ENCODE measurements at regions not wholly inside any gene's neighbourhood (a gene's known extent, or its start where the extent isn't known, plus 50 kb on each side); places are given as distances from the start of the nearest gene placed in this dataset.

DNA sequence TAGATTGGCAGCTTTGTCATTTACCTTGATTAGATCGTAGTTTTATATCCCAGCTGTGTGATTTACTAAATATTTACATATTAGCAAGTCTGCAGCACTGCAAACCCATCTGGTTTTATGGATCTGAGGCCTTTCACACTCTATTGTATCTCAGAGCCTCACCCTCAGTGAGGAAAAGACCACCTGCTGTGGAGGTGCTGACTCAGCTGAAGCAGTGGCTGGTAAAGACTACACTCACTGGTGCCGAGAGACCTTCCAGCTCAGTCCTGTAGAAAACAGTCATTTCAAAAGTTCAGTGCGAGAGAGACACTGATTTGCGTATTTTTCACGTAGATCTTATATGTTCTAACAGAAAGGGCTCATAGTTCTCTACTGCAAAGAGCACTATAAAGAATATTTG, 307.8 kb upstream of the TPM1 start:
- H3K4me3 Mint-ChIP-seq, result no peak overlapping the region
- CTCF ChIA-PET, result no interaction called here

DNA sequence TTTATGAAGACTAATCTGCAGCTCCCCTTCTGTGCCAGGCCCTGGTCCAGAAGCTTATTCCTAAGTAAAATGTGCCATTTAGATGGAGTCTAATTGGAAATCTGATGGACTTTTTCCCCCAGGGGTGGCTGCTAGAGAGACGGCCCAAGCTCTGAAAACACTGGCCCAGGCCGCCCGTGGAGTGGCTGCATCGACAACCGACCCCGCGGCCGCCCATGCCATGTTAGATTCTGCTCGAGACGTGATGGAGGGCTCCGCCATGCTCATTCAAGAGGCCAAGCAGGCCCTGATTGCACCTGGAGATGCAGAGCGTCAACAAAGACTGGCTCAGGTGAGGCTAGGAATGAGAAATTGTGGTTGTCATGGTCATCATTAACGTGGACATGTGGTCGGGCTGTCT, 305.8 kb upstream of the TPM1 start:
- H3K36me3 Mint-ChIP-seq (ENCODE audit: low read depth), result no peaks in the 10 kb centered on the region
- no peaks in the 10 kb centered on the region for H3K9me3 Mint-ChIP-seq
- CTCF ChIA-PET, result interaction anchor here (2.0 kb wide), 1 partner anchor 9 kb away, joined by 6 read pairs; no protein-coding TSS in a partner anchor
- intact Hi-C loops (cut with micrococcal nuclease), result no loop called here
- H3K27me3 Mint-ChIP-seq (ENCODE audit: low read depth), result peaks cover 5% of the 10 kb centered on the region
- DNase-seq, result no peak
- H3K4me3 Mint-ChIP-seq, result no peak overlapping the region
- H3K4me1 Mint-ChIP-seq (ENCODE audit: low read depth), result no peaks in the 10 kb centered on the region
- no peak overlapping the region for H3K27ac Mint-ChIP-seq

More for the DNA sequence above, 307.8 kb upstream of the TPM1 start:
- Mint-ChIP-seq H3K27ac (no peak overlapping the region), H3K36me3 (ENCODE audit: low read depth) (no peaks in the 10 kb centered on the region), H3K27me3 (ENCODE audit: low read depth) (peaks cover 10% of the 10 kb centered on the region), H3K4me1 (ENCODE audit: low read depth) (no peaks in the 10 kb centered on the region), H3K9me3 (no peaks in the 10 kb centered on the region)
- DNase-seq, result no peak
- intact Hi-C loops (cut with micrococcal nuclease), result no loop called here

DNA sequence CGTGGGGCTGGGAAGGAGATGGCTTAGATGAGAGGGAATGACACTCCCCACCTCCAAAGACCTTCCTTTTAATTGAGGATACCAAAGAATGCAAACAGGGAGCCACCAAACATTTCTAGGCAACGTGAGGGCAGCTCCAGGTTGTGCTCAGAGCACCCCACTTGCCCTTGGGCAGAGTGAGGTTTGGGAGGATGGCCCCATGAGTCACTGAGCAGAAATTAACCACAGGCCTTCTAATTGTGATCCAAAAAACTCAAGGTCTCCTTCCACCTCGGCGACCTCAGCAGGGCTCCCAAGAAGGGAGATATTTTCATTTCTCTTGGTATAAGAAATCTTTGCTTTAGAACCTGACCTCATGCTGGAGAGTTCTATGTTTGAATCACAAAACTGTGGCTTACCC, 305.0 kb upstream of the TPM1 start:
- Mint-ChIP-seq H3K27me3 (ENCODE audit: low read depth) (peaks cover 8% of the 10 kb centered on the region), H3K36me3 (ENCODE audit: low read depth) (no peaks in the 10 kb centered on the region), H3K4me3 (no peak overlapping the region), H3K4me1 (ENCODE audit: low read depth) (no peaks in the 10 kb centered on the region), H3K9me3 (no peaks in the 10 kb centered on the region), H3K27ac (no peak overlapping the region)
- CTCF ChIA-PET, result no interaction called here
- DNase-seq, result no peak
- intact Hi-C loops (cut with micrococcal nuclease), result no loop called here

DNA sequence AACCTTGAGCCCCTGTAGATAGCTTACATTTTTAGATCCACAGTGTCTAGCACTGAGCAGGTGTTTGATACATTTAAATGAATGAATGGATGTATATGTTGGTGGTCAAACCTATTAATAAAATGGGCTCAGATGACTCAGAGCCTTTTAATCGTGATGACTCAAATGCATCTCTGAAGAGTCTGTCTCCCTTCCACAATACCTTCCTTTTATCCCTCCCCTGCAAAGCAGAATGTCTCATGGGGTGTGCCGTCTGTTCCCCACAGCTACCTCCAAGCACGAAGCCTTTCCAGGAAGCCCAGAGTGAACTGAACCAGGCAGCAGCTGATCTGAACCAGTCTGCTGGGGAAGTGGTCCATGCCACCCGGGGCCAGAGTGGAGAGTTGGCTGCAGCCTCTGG, 303.5 kb upstream of the TPM1 start:
- Mint-ChIP-seq H3K4me3 (no peak overlapping the region), H3K36me3 (ENCODE audit: low read depth) (no peaks in the 10 kb centered on the region), H3K27ac (no peak overlapping the region), H3K4me1 (ENCODE audit: low read depth) (no peaks in the 10 kb centered on the region), H3K27me3 (ENCODE audit: low read depth) (peaks cover 5% of the 10 kb centered on the region), H3K9me3 (no peaks in the 10 kb centered on the region)
- no peak for DNase-seq
- CTCF ChIA-PET, result interaction anchor here (1.0 to 4.3 kb wide), 2 partner anchors 16 to 312 kb away, joined by 3 to 15 read pairs; no protein-coding TSS in a partner anchor
- intact Hi-C loops (cut with micrococcal nuclease), result no loop called here

DNA sequence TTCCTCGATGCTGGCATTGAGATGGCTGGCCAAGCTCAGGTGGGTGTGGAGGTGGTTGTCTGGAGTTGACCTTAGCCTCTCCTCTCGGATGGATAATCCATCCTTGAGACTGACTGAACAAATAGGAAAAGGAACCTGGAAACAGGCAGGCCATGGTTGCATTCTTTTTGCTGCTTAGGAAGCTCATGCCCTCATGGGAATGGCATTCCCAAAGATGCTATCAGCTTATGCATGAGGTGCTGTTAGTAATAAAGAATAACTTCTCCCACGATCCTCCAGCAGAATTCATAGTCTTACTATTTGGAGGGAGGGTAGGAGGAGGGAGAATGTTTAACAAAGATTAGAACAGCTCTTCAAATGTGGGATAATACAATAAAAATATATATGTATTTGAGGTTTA, 303.0 kb upstream of the TPM1 start:
- H3K27me3 Mint-ChIP-seq (ENCODE audit: low read depth), result peaks cover 4% of the 10 kb centered on the region

DNA sequence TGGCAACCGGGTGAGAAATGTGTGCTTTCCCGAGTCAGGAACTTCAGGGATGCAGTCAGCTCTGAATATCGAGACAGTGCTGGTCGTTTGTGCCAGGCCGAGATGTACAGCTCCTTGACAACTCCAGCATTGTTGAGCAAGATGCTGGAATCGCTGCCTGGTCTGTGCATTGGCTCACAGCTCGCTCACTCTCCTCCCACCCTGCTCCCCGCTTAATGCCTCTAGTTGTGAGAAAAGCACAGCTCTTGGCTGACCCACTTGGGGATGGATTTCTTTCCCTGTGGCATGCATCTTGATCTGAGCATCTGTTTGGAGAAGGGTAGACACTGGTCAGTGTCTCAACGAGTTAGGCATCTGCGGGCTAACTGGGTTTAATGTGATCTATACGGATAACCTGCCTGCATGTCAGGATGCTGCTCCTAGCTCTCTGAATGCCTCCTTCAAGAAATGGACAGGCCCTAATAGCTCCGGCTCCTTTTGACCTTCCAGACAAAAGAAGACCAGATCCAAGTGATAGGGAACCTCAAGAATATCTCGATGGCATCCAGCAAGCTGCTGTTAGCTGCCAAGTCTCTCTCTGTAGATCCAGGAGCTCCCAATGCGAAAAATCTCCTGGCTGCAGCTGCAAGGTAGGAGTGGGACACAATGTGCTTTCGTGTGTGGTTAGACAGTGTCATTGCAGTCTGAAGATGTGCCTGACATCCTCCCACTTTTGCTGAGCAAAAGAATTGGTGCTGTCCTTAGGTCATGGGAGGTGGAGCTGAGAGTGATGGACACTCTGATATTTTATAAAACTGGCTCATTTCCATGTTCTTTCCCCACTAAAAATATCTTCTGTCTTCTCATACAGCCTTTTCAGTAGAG, 302.2 kb upstream of the TPM1 start:
- CTCF ChIA-PET, result interaction anchor here (0.7 to 4.3 kb wide), 5 partner anchors 15 to 314 kb away, joined by 3 to 15 read pairs (median 3); no protein-coding TSS in a partner anchor
- no peak for DNase-seq
- Mint-ChIP-seq H3K4me1 (ENCODE audit: low read depth) (no peaks in the 10 kb centered on the region), H3K4me3 (no peak overlapping the region), H3K9me3 (no peaks in the 10 kb centered on the region), H3K27ac (no peak overlapping the region), H3K27me3 (ENCODE audit: low read depth) (peaks cover 4% of the 10 kb centered on the region), H3K36me3 (ENCODE audit: low read depth) (no peaks in the 10 kb centered on the region)
- intact Hi-C loops (cut with micrococcal nuclease), result no loop called here

More for the DNA sequence above, 303.0 kb upstream of the TPM1 start:
- no peak for DNase-seq
- intact Hi-C loops (cut with micrococcal nuclease), result no loop called here
- CTCF ChIA-PET, result interaction anchor here (0.8 to 4.3 kb wide), 4 partner anchors 16 to 313 kb away, joined by 3 to 15 read pairs (median 3); no protein-coding TSS in a partner anchor
- Mint-ChIP-seq H3K27ac (no peak overlapping the region), H3K36me3 (ENCODE audit: low read depth) (no peaks in the 10 kb centered on the region), H3K9me3 (no peaks in the 10 kb centered on the region), H3K4me3 (no peak overlapping the region), H3K4me1 (ENCODE audit: low read depth) (no peaks in the 10 kb centered on the region)

DNA sequence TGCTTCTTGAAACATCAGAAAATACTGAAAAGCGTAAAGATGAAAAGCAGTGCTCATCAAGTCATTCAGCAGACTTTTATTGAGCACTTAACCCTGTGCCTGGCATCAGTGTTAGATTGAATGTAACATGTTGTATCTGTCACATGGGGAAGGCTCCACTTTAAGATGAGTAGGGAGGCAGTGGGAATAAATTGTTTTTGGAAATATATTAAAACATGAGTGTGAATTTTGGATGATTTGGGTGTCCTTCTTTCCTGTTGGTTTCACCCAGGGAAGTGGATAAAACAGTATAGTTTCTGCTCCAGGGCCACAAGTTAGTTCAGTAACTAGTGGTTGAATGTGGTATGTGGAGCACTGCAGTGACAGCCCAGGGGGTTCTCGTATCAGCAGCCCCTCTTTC, 301.4 kb upstream of the TPM1 start:
- Mint-ChIP-seq H3K9me3 (no peaks in the 10 kb centered on the region), H3K4me1 (ENCODE audit: low read depth) (no peaks in the 10 kb centered on the region), H3K27me3 (ENCODE audit: low read depth) (peaks cover 4% of the 10 kb centered on the region), H3K27ac (no peak overlapping the region), H3K4me3 (no peak overlapping the region), H3K36me3 (ENCODE audit: low read depth) (no peaks in the 10 kb centered on the region)
- no peak for DNase-seq
- CTCF ChIA-PET, result interaction anchor here (0.6 to 4.3 kb wide), 12 partner anchors 8 to 1675 kb away, joined by 3 to 15 read pairs (median 3); partner anchors contain the start of gene TLN2
- intact Hi-C loops (cut with micrococcal nuclease), result no loop called here

DNA sequence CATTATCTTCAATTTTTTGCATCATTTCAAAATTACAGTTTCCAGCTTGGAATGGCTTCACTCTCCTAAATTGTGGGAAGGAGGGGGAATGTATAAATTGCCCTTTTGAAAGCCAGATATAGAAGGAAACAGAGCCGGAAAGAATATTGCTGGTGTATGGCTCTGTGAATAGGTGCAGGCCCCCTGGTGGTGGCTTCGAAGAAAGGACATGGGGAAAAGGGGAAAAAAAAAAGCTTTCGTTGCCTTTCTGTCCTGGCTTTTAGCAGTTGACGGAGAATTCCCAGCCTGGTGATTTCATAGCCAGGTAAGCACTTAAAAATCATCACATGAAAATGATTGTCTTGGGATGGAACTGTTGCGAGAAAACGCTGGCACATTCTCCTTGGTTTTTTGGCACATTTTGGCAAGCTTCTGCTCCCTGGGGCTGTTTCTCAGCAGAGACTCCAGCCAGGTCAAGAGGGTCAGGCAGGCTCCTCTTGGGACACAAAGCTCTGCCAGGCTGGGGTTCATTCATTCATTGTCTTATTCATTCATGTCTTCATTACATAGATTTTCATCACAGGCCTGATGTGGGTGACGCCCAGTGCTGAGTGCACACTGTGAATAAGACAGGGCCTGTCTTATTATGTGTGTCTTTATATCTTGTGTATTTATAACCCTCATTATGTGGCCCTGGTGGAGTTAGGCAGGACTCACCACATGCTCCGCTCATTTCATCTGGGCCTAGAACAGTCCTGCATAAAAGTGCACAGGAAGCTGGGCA, 300.0 kb upstream of the TPM1 start:
- no peak overlapping the region for H3K4me3 Mint-ChIP-seq
- H3K9me3 Mint-ChIP-seq, result no peaks in the 10 kb centered on the region
- H3K27me3 Mint-ChIP-seq (ENCODE audit: low read depth), result peaks cover 4% of the 10 kb centered on the region
- intact Hi-C loops (cut with micrococcal nuclease), result loop anchor here (2.0 kb wide), 1 partner anchor 350 kb away; no protein-coding TSS in a partner anchor
- peak; percentile 48 for DNase-seq
- no peaks in the 10 kb centered on the region for H3K4me1 Mint-ChIP-seq (ENCODE audit: low read depth)
- CTCF ChIA-PET, result interaction anchor here (0.6 to 4.3 kb wide), 21 partner anchors 8 to 1477 kb away, joined by 3 to 15 read pairs (median 3); no protein-coding TSS in a partner anchor
- H3K36me3 Mint-ChIP-seq (ENCODE audit: low read depth), result no peaks in the 10 kb centered on the region
- H3K27ac Mint-ChIP-seq, result no peak overlapping the region

DNA sequence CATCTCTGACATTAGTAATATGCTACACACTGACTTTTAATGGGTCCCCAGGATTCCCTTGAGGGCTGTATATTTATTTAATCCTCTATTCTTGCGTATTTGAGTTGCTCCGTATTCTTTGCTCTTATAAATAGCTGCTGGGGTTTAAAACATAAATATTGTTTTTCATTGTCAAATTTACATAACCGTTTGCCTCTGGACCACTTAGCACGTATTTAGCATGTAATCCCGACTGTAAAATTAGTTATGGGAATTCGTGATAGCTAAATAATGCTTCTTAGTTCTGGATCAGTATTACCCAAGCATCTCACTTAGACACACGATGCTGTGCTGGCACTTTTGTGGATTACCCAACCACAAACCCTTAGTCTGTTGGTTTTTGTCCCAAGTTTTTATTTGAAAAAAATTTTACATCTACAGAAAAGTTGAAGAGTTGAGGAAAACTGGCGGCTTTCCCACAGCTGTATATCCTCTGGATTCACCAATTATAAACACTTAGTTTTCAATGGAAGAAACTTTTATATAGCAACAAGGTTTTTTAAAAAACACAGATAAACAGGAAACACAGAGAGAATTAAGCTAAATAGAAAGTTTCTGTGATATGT, 296.8 kb upstream of the TPM1 start:
- Mint-ChIP-seq H3K4me3 (no peak overlapping the region), H3K36me3 (ENCODE audit: low read depth) (no peaks in the 10 kb centered on the region), H3K4me1 (ENCODE audit: low read depth) (no peaks in the 10 kb centered on the region), H3K27me3 (ENCODE audit: low read depth) (peaks cover 4% of the 10 kb centered on the region), H3K9me3 (no peaks in the 10 kb centered on the region), H3K27ac (no peak overlapping the region)
- intact Hi-C loops (cut with micrococcal nuclease), result no loop called here
- no peak for DNase-seq
- CTCF ChIA-PET, result interaction anchor here (1.5 to 1.8 kb wide), 2 partner anchors 10 to 11 kb away, joined by 4 to 6 read pairs; no protein-coding TSS in a partner anchor

DNA sequence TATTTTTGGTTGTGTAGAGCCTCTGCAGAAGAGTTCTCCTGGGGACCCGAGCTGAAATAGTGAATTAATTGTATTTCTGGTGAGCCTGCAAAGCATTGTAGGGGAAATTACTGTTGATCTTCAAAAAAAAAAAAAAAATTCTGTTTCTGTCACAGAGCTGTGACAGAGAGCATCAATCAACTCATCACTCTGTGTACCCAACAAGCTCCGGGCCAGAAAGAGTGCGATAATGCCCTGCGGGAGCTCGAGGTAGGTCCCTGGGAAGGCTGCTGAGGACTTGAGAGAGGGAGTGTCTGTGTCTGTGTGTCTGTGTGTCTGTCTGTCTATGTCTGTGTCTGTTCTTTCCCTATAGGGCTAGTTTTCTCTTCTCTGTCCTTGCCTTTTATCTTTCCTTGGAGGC, 294.4 kb upstream of the TPM1 start:
- CTCF ChIA-PET, result no interaction called here
- Mint-ChIP-seq H3K27me3 (ENCODE audit: low read depth) (peaks cover 3% of the 10 kb centered on the region), H3K27ac (no peak overlapping the region), H3K36me3 (ENCODE audit: low read depth) (no peaks in the 10 kb centered on the region), H3K4me3 (no peak overlapping the region), H3K9me3 (no peaks in the 10 kb centered on the region), H3K4me1 (ENCODE audit: low read depth) (no peaks in the 10 kb centered on the region)
- intact Hi-C loops (cut with micrococcal nuclease), result no loop called here
- DNase-seq, result no peak

DNA sequence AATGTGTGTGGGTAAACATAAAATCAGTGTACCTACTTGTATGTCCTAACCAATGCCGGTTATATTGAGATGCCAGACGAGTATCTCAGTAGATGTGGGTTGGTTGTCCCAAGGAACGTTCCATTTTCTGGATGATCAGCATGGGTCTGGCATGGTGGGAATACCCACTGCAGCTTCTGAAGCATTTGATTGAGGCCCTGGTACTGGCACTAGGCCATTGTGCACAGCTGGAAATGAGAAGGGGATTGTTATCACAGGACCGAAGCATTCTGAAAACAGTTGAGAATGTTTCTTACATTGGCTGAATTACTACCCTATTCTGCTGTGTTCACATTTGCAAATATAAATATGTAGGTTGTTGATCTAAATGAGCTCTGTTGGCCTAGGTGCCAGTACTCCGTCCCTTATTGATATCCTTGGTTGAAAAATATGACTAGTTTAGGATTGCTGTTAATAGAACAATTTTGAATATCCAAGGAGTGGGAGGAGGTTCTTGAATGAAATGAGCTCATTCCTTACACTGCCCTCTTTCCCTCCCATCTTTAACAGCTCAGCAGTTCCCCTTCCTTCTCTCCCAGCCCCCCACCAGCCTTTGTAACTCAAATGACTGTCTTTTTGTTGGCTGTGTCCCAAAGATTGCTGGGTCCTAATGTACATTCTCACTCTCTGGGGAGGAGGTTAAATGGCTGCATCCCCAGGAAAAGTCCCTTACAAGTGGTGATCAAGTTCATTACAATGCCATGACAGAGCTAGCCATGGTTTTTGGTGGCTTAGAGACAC, 293.3 kb upstream of the TPM1 start:
- no peaks in the 10 kb centered on the region for H3K9me3 Mint-ChIP-seq
- H3K4me3 Mint-ChIP-seq, result no peak overlapping the region
- H3K27me3 Mint-ChIP-seq (ENCODE audit: low read depth), result peaks cover 3% of the 10 kb centered on the region
- no peaks in the 10 kb centered on the region for H3K36me3 Mint-ChIP-seq (ENCODE audit: low read depth)
- H3K4me1 Mint-ChIP-seq (ENCODE audit: low read depth), result no peaks in the 10 kb centered on the region
- intact Hi-C loops (cut with micrococcal nuclease), result no loop called here
- CTCF ChIA-PET, result no interaction called here
- DNase-seq, result no peak
- H3K27ac Mint-ChIP-seq, result no peak overlapping the region

All from activated naive CD4-positive, alpha-beta T cell treated with anti-CD3 and anti-CD28 coated beads for 36 hours (primary cell).